PC-9 (cell line): ENCODE measurements at regions not wholly inside any gene's neighbourhood (a gene's known extent, or its start where the extent isn't known, plus 50 kb on each side); places are given as distances from the start of the nearest gene placed in this dataset.

Experiments used
- BruUV-seq: library from RNA; stranded (reverse); fragments of 400-500 nt; replicated peaks from 2 replicates; lab custom pipeline; 2021; lab: Mats Ljungman, UMichigan
- CTCF ChIA-PET: fragments of 300-600 bp; sonication (Branson Sonifier 250); formaldehyde crosslinking; loops from one replicate; lab custom pipeline; 2022; ENCODE audit warnings: antibody characterized with exemption; lab: Charles Lee
- POLR2A ChIA-PET: fragments of 300-600 bp; sonication (Branson Sonifier 250); formaldehyde crosslinking; loops from one replicate; lab custom pipeline; 2022; ENCODE audit warnings: antibody characterized with exemption; ENCODE audit not compliant: unreplicated experiment; lab: Charles Lee
- DNase-seq, 2 experiments: peaks; one replicate each; pipeline versions ENCODE4 v3.0.0 to v3.0.0-alpha.2; 2015 to 2022; ENCODE audit warnings: mixed read lengths in 1 of 2
- H2AFZ ChIP-seq: fragments of 200-600 bp; sonication (generic); 2 replicates; pipeline ENCODE4 v1.8.1; 2017; ENCODE audit warnings: antibody characterized with exemption
- H3F3A ChIP-seq: fragments of 200-600 bp; sonication (generic); 2 replicates; pipeline ENCODE4 v1.8.1; 2017; ENCODE audit warnings: antibody characterized with exemption, mild to moderate bottlenecking, low read depth; ENCODE audit not compliant: insufficient read depth
- H3K27ac ChIP-seq: fragments of 200-600 bp; sonication (generic); 2 replicates; pipeline ENCODE4 v1.6.1; 2016; ENCODE audit warnings: mixed run types
- H3K27me3 ChIP-seq: fragments of 200-600 bp; sonication (generic); 2 replicates; pipeline ENCODE4 v1.6.1; 2016; ENCODE audit warnings: low read depth, mixed run types; ENCODE audit not compliant: insufficient read depth
- H3K36me3 ChIP-seq: fragments of 200-600 bp; sonication (generic); 2 replicates; pipeline ENCODE4 v1.6.1; 2016; ENCODE audit warnings: low read depth, mixed run types
- H3K4me1 ChIP-seq: fragments of 200-600 bp; sonication (generic); replicated peaks from 2 replicates; pipeline ENCODE4 v1.6.1; 2016; ENCODE audit warnings: mixed run types; ENCODE audit not compliant: insufficient read depth
- H3K4me2 ChIP-seq: fragments of 200-600 bp; sonication (generic); 2 replicates; pipeline ENCODE4 v1.6.1; 2017; ENCODE audit warnings: mixed run types
- H3K4me3 ChIP-seq: fragments of 200-600 bp; sonication (generic); 2 replicates; pipeline ENCODE4 v1.6.1; 2016; ENCODE audit warnings: mixed run types
- H3K79me2 ChIP-seq: fragments of 200-600 bp; sonication (generic); 2 replicates; pipeline ENCODE4 v1.6.1; 2017; ENCODE audit warnings: low read depth, mixed run types
- H3K9me2 ChIP-seq: fragments of 200-600 bp; sonication (generic); 2 replicates; pipeline ENCODE4 v1.8.1; 2017; ENCODE audit warnings: mild to moderate bottlenecking; ENCODE audit not compliant: insufficient read depth
- H3K9me3 ChIP-seq: fragments of 200-600 bp; sonication (generic); 2 replicates; pipeline ENCODE4 v1.8.1; 2016; ENCODE audit warnings: low read depth; ENCODE audit not compliant: insufficient read depth
- H4K20me1 ChIP-seq: fragments of 200-600 bp; sonication (generic); 2 replicates; pipeline ENCODE4 v1.8.1; 2017; ENCODE audit not compliant: insufficient read depth
- CTCF ChIP-seq: fragments of 200-600 bp; sonication (generic); conservative IDR thresholded peaks from 2 replicates; pipeline ENCODE4 v1.6.1; 2017; ENCODE audit warnings: mixed run types, antibody characterized with exemption, mild to moderate bottlenecking, moderate library complexity
- EZH2 ChIP-seq: fragments of 200-600 bp; sonication (generic); IDR thresholded peaks from 2 replicates; pipeline ENCODE4 v1.8.0; 2017; ENCODE audit warnings: antibody characterized with exemption, low read depth
- intact Hi-C: fragments of 100-400 bp; cut with micrococcal nuclease; formaldehyde crosslinking; loops from one replicate; pipeline ENCODE4 v1.10.0; 2022; ENCODE audit not compliant: unreplicated experiment

GRCh38 chr3:140832883-140833282, 108.8 kb upstream of the SLC25A36 start:
- Histone ChIP-seq H3K9me3 (no peaks in the 10 kb centered on the region), H3K27me3 (no peaks in the 10 kb centered on the region), H3K27ac (no peak overlapping the region), H3K4me2 (no peak overlapping the region), H4K20me1 (no peaks in the 10 kb centered on the region), H3K4me1 (no peaks in the 10 kb centered on the region), H3K9me2 (no peaks in the 10 kb centered on the region), H3K4me3 (no peak overlapping the region), H3K79me2 (no peaks in the 10 kb centered on the region), H3F3A (no peaks in the 10 kb centered on the region), H2AFZ (no peak overlapping the region), H3K36me3 (no peaks in the 10 kb centered on the region)
- intact Hi-C loops = no loop called here
- TF ChIP-seq EZH2 (no peak), CTCF (no peak)
- no TSS peak for BruUV-seq
- POLR2A ChIA-PET = no interaction called here
- no peak for DNase-seq
- CTCF ChIA-PET = no interaction called here

GRCh38 chr3:140834266-140835037, 107.2 kb upstream of the SLC25A36 start:
- intact Hi-C loops = no loop called here
- TF ChIP-seq EZH2 (no peak), CTCF (no peak)
- no peak overlapping the region for H3K4me2 ChIP-seq
- H3F3A ChIP-seq = no peaks in the 10 kb centered on the region
- no peaks in the 10 kb centered on the region for H3K36me3 ChIP-seq
- no TSS peak for BruUV-seq
- H3K9me3 ChIP-seq = no peaks in the 10 kb centered on the region
- H3K27ac ChIP-seq = no peak overlapping the region
- no peak overlapping the region; the same call in 1 of the 2 replicates for H2AFZ ChIP-seq
- H3K4me3 ChIP-seq = no peak overlapping the region
- H4K20me1 ChIP-seq = no peaks in the 10 kb centered on the region
- no peaks in the 10 kb centered on the region for H3K9me2 ChIP-seq
- DNase-seq = no peak
- CTCF ChIA-PET = no interaction called here
- H3K27me3 ChIP-seq = no peaks in the 10 kb centered on the region
- H3K79me2 ChIP-seq = no peaks in the 10 kb centered on the region
- H3K4me1 ChIP-seq = no peaks in the 10 kb centered on the region
- POLR2A ChIA-PET = no interaction called here

GRCh38 chr3:140842984-140843649, 98.5 kb upstream of the SLC25A36 start:
- H3K4me3 ChIP-seq = no peak overlapping the region
- H3K79me2 ChIP-seq = no peaks in the 10 kb centered on the region
- POLR2A ChIA-PET = no interaction called here
- no peaks in the 10 kb centered on the region for H3K36me3 ChIP-seq
- CTCF ChIA-PET = no interaction called here
- no peak overlapping the region for H3K4me2 ChIP-seq
- H2AFZ ChIP-seq = no peak overlapping the region
- intact Hi-C loops = no loop called here
- BruUV-seq = no TSS peak
- no peak overlapping the region for H3K27ac ChIP-seq
- peaks cover 5% of the 10 kb centered on the region; the same call in 1 of the 2 replicates for H3K9me2 ChIP-seq
- TF ChIP-seq EZH2 (no peak), CTCF (no peak)
- no peaks in the 10 kb centered on the region for H3K9me3 ChIP-seq
- no peak for DNase-seq
- no peaks in the 10 kb centered on the region for H4K20me1 ChIP-seq
- no peaks in the 10 kb centered on the region for H3F3A ChIP-seq
- H3K4me1 ChIP-seq = no peaks in the 10 kb centered on the region
- peaks cover 4% of the 10 kb centered on the region; the same call in 1 of the 2 replicates for H3K27me3 ChIP-seq
